Spinal cord (tissue), 9 donors: ENCODE measurements at regions not wholly inside any gene's neighbourhood (a gene's known extent, or its start where the extent isn't known, plus 50 kb on each side); places are given as distances from the start of the nearest gene placed in this dataset.

Experiments used
- DNase-seq, 6 donors: peaks; one replicate each; pipeline versions ENCODE4 v3.0.0 to v3.0.0-alpha.2; 2013 to 2015; ENCODE audit warnings: low spot score in 6 of 6, low read depth in 4 of 6
- H3K27ac ChIP-seq: one replicate; pipeline ENCODE4 v1.5.1; 2013; ENCODE audit warnings: low read depth, low read length, control low read depth
- H3K27me3 ChIP-seq: one replicate; pipeline ENCODE4 v1.6.1; 2013; ENCODE audit warnings: low read length; ENCODE audit not compliant: control insufficient read depth, insufficient read depth
- H3K36me3 ChIP-seq: one replicate; pipeline ENCODE4 v1.6.1; 2013; ENCODE audit warnings: low read length; ENCODE audit not compliant: control insufficient read depth, insufficient read depth
- H3K4me1 ChIP-seq: one replicate; pipeline ENCODE4 v1.6.1; 2013; ENCODE audit warnings: low read length; ENCODE audit not compliant: control insufficient read depth, insufficient read depth
- H3K4me3 ChIP-seq: one replicate; pipeline ENCODE4 v1.5.1; 2013; ENCODE audit warnings: low read depth, low read length, control low read depth
- H3K9me3 ChIP-seq: one replicate; pipeline ENCODE4 v1.6.1; 2013; ENCODE audit warnings: low read length; ENCODE audit not compliant: control insufficient read depth, insufficient read depth
- WGBS: methylation state at CpG from one replicate; pipeline ENCODE4 v1.1.5; 2013; ENCODE audit warnings: missing lambda C conversion rate; ENCODE audit not compliant: insufficient coverage; 5-methylcytosine and 5-hydroxymethylcytosine counted together
- donor health status: healthy.

DNA sequence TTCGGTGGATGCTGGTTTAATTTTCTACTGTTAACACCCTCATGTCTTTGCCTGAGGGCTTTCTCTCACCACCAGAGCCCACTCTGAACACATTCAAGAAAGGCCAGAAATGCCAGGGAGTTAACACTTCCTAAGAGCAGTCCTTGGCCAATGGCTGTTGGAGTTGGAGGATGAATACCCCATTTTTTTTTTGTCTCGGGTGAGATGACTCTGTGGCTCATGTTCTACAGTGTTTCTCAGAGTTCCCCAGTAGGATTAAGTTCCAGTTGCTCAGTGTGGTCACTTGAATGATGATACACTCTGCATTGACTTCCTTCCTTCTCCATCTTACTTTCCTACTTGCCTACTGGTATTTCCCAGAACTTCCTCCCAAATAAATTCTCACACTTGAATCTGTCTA lies 65.8 kb downstream of the FOS start:
- 73% methylated on average over 2 of the region's 2 CpGs for WGBS
- H3K36me3 ChIP-seq: no peaks in the 10 kb centered on the region
- DNase-seq: no peak

DNA sequence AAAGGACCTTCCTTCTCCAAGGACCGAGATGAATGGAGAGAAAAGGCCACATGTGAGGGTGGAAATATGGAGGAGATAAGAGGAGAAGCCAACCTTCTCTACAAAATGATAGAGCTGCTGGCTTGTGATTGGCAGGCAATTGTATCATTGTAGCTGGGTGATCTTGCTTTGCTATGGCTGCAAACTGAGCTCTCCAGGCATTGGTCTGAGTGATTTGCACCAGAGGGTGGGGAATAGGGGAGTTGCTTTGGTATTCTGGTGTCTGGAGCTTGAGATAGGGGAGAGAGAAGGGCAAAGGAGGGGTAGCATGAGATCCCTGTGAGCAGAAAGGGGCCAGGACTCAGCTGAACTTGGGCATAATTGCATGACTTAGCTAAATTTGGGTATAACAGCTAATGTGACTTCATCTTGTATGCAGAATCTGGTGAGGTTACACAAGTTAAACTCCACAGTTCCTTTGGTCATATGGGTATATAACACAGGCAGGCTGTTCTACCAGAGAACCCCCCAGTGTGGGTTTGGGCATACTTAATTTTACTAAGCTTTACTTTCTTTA lies 72.0 kb downstream of the FOS start:
- Histone ChIP-seq H3K27ac (no peak overlapping the region), H3K4me1 (no peaks in the 10 kb centered on the region), H3K9me3 (no peaks in the 10 kb centered on the region), H3K4me3 (no peak overlapping the region), H3K36me3 (no peaks in the 10 kb centered on the region), H3K27me3 (no peaks in the 10 kb centered on the region)
- WGBS: no CpG with 5 or more reads among the region's 1 CpG
- no peak for DNase-seq

More for the DNA sequence above, 65.8 kb downstream of the FOS start:
- Histone ChIP-seq H3K4me1 (no peaks in the 10 kb centered on the region), H3K27me3 (no peaks in the 10 kb centered on the region), H3K4me3 (no peak overlapping the region), H3K27ac (no peak overlapping the region), H3K9me3 (no peaks in the 10 kb centered on the region)

DNA sequence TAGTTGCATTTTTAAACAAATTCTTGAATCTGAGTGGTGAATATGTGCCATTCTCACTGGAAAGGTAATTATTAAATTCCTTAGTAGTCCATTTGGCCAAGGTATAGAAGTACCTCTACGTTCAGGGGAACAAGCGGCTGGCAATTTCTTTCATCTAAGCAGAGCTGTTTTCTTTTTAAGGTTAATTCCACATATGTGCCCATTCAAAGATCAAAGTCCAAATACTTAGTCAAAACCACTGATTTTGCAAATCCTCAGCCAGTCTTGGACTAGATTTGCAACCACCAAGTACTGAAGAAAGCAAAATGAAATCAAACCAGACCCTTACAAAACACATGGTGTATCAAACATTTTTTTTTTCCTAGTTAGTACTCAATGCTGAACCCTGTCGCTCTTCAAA lies 68.7 kb upstream of the JDP2 start:
- Histone ChIP-seq H3K9me3 (no peaks in the 10 kb centered on the region), H3K27me3 (no peaks in the 10 kb centered on the region), H3K4me3 (no peak overlapping the region), H3K4me1 (peaks cover 6% of the 10 kb centered on the region), H3K36me3 (no peaks in the 10 kb centered on the region), H3K27ac (no peak overlapping the region)
- no peak for DNase-seq
- 90% methylated on average over 2 of the region's 3 CpGs for WGBS

DNA sequence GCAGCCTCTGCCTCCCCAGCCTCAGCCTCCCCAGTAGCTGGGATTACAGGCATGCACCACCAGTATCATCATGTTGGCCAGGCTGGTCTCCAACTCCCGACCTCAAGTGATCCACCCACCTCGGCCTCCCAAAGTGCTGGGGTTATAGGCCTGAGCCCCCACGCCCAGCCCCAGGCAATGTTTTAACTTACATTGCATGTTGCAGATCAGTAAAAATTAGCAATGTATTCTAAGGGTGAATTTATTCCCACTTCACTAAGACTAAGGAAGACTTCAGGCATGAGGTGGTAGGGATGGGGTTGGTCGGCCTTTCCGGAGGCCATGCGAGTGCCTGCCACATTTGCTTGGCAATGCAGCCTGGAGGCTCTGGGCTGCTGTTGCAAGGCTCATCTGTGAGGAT lies 66.8 kb upstream of the JDP2 start:
- no peak overlapping the region for H3K4me3 ChIP-seq
- no peaks in the 10 kb centered on the region for H3K9me3 ChIP-seq
- H3K4me1 ChIP-seq: peaks cover 6% of the 10 kb centered on the region
- H3K27ac ChIP-seq: no peak overlapping the region
- H3K36me3 ChIP-seq: no peaks in the 10 kb centered on the region
- 75% methylated on average over 4 of the region's 6 CpGs for WGBS
- H3K27me3 ChIP-seq: no peaks in the 10 kb centered on the region
- no peak for DNase-seq

DNA sequence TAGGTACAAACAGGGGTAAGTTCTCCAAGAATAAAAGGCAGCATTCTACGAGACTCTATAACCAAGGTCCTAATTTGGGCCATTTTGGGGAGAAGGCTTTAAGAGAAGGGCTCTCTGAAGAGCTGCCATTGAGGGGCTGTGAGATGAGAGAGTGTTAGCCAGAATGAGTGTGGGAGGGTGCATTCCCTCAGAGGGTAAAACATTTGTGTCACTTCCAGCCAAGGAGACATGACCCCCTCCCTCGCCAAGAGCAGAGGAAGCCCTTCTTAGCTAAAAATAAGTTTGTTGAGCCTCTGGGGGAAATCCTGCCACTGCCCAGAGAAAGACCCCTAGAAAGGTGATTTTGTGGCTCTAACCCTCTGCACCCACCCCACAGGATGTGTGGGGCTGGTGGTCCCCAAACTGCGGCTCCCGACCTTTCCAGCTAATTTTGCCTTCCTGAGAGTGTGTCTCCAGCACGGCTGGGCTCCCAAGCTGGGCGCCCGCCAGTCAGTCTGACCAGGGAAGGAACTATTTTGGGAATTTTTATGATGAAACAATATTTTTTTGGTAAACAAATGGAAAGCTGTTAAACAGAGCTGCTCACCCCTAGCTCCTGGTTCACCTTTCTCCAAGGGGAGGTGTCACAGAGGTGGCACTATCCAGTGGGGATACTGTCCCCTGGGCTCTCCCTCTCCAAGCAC lies 65.9 kb upstream of the JDP2 start:
- peak in 1 of 6 donors; percentile 10 for DNase-seq
- Histone ChIP-seq H3K4me3 (no peak overlapping the region), H3K27me3 (no peaks in the 10 kb centered on the region), H3K27ac (no peak overlapping the region), H3K36me3 (no peaks in the 10 kb centered on the region), H3K4me1 (peaks cover 6% of the 10 kb centered on the region), H3K9me3 (no peaks in the 10 kb centered on the region)
- WGBS: 79% methylated on average over 4 of the region's 7 CpGs

DNA sequence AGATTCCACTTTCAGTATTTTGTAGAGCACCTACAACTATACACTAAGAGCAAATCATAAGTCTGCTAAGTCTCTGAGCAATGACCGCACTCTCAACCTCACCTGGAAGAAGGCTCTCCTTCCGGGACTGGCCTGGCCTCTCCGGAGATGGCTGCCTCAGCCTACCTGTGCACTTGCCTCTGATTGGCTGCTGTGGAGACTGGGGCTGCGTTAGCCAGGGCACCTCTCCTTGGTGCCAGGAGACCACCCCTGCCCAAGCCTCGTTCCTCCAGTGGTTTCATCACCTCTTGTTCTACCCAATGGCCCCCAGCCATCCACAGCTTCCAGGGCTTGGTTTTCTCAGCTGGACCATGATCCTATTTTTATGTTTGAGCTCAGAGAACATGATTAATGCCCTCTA lies 64.7 kb upstream of the JDP2 start:
- H3K27me3 ChIP-seq: no peaks in the 10 kb centered on the region
- H3K27ac ChIP-seq: no peak overlapping the region
- WGBS: 94% methylated on average over 5 of the region's 5 CpGs
- no peak for DNase-seq
- peaks cover 6% of the 10 kb centered on the region for H3K4me1 ChIP-seq
- H3K9me3 ChIP-seq: no peaks in the 10 kb centered on the region
- no peaks in the 10 kb centered on the region for H3K36me3 ChIP-seq
- H3K4me3 ChIP-seq: no peak overlapping the region

DNA sequence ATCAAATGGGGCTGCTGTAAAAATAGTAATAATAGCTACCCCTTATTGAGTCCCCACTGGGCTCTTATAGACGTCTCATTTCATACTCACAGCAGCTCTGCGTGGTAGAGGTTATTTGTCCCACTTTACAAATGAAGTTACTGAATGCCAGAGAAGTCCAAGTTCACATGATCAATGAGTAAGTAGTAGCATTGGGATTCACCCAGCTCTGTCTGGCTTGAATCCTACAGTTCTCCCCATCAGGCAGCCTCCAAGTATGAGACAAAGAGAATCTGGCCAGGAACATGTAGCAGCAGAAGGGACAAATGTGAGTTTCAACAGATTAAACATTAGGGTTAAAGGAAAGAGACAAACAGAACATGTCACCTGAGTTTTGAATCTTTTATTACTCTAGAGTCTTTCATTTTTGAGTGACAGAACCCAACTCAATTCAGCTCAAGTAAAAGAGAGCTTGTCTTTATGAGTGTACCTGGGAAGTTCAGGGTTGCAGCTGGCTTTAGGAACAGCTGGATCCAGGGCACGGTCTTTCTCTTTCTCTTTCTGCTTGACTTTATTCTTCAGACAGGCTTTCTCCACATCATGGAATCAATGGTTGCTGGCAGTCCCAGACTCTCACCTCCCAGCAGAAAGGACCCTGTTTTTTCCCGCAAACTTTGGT lies 64.1 kb upstream of the JDP2 start:
- H3K4me3 ChIP-seq: no peak overlapping the region
- peaks cover 6% of the 10 kb centered on the region for H3K4me1 ChIP-seq
- 75% methylated on average over 2 of the region's 4 CpGs for WGBS
- H3K27me3 ChIP-seq: no peaks in the 10 kb centered on the region
- DNase-seq: peak in 1 of 6 donors; percentile 2
- no peaks in the 10 kb centered on the region for H3K36me3 ChIP-seq
- no peaks in the 10 kb centered on the region for H3K9me3 ChIP-seq
- no peak overlapping the region for H3K27ac ChIP-seq

DNA sequence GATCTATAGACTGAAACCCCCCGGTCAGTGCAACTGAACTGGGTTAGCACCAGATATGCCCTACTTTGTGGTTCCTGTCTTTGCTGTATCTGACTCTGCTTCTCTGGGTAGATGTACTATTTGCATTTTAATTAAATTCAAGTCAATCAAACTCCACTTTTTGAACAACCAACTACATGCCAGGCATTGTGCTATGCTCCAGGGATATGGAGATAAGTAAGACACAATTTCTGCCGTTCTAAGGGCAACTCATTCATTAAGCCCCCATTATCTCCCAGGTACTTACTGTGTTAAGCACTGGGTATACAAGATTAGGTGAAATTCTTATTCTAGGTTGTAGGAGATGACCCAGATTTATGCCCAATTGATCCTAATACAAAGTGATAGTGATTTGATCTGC lies 62.7 kb upstream of the JDP2 start:
- no peaks in the 10 kb centered on the region for H3K36me3 ChIP-seq
- no CpG with 5 or more reads among the region's 2 CpGs for WGBS
- H3K9me3 ChIP-seq: no peaks in the 10 kb centered on the region
- no peak overlapping the region for H3K4me3 ChIP-seq
- H3K27me3 ChIP-seq: no peaks in the 10 kb centered on the region
- H3K27ac ChIP-seq: no peak overlapping the region
- H3K4me1 ChIP-seq: peaks cover 6% of the 10 kb centered on the region
- peak in 1 of 6 donors; percentile 3 for DNase-seq

DNA sequence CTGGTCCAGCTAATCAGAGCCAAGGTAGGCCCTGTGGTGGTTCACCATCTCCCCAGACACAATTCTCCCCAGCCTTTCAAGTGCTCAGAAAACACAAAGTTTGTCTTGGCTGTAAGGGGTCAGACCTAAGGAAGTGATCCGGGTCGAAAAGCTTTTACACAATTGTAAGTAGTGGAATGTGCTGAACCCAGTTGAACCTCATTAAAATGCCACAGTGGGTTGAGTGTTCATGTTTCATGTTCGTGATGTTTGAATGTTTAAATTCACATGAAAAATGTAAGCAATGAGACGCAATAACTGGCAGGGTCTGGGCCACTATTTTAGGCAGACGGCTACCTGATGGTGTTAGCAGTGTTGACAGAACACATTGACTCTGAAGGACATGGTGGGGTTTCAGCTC lies 60.9 kb upstream of the JDP2 start:
- H3K4me1 ChIP-seq: peaks cover 5% of the 10 kb centered on the region
- H3K27me3 ChIP-seq: no peaks in the 10 kb centered on the region
- no peaks in the 10 kb centered on the region for H3K36me3 ChIP-seq
- DNase-seq: no peak
- 91% methylated on average over 5 of the region's 5 CpGs for WGBS
- H3K9me3 ChIP-seq: no peaks in the 10 kb centered on the region
- no peak overlapping the region for H3K4me3 ChIP-seq
- no peak overlapping the region for H3K27ac ChIP-seq

DNA sequence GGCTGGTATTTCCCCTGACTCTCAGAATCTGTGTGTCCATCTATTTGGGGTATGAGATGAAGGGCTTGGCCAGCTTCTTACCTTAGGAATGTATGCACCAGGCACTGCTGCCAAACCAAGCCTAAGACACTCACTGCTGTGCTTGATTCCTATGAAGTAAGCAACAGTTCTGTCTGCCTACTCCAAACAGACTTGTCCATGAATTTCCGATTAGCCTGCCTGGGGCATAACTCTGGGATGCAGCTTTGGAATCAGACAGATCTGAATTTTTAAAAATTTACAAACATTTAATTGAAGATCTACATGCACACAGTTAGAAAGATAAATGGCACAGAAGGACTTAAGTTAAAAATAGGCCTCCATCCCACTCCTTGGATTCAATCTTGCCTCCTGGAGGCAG lies 59.5 kb upstream of the JDP2 start:
- 100% methylated on average over 1 of the region's 1 CpG for WGBS
- Histone ChIP-seq H3K4me3 (no peak overlapping the region), H3K4me1 (peaks cover 13% of the 10 kb centered on the region), H3K9me3 (no peaks in the 10 kb centered on the region), H3K27ac (no peak overlapping the region), H3K36me3 (no peaks in the 10 kb centered on the region), H3K27me3 (no peaks in the 10 kb centered on the region)
- DNase-seq: no peak
